NOMO-1 (cell line): ENCODE measurements at regions not wholly inside any gene's neighbourhood (a gene's known extent, or its start where the extent isn't known, plus 50 kb on each side); places are given as distances from the start of the nearest gene placed in this dataset.

Experiments
- DNase-seq, 2 experiments: peaks; one replicate each; lab custom pipeline; 2025; ENCODE audit not compliant: unreplicated experiment in 2 of 2; lab: John Stamatoyannopoulos, UW

DNA sequence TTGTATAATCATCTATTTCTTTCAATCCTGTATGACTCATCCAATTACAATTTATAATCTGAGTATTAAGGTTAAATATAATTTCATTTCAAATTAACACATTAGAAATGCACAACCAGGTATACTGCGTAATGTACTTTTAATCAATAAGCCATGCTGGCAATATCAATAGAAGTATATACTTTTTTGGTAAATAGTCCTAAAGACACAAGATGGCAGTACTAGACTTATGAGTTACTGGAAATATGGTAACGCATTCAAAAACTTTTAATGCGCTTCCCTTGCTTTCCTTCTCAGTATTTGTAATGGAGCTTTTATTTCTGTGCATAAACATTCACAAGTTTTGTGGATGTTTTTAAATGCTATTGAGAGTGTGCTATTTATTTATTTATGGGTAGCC lies 1162.0 kb upstream of the TMPRSS15 start:
- DNase-seq, result no peak

GRCh38 chr21:19566975-19567374 lies 1163.4 kb upstream of the TMPRSS15 start:
- no peak for DNase-seq

- DNase-seq, result no peak
Observed at GRCh38 chr21:19577381-19577780, 1173.8 kb upstream of the TMPRSS15 start.

DNA sequence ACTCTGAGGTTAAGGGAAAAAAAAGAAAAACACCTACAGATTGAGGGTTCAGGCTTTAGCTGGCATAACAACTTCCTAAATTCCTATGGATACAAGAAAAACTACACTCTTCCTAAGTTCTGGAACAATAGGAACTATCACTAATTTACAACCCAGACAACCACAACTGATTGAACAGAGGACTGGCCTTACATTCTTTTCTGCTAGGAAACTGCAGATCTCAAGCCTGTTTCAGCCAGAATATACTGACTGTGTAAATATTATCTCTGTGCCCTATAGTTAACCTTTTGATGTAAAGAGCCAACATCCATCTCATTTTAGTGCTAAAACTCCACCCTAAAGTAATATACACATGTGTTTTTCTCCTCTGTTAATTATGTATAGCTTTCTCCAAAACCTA lies 1186.5 kb upstream of the TMPRSS15 start:
- no peak for DNase-seq

GRCh38 chr21:19603011-19603593 lies 1199.5 kb upstream of the TMPRSS15 start:
- DNase-seq, result no peak

GRCh38 chr21:19608101-19608621 lies 1204.6 kb upstream of the TMPRSS15 start:
- DNase-seq, result no peak

GRCh38 chr21:19609611-19610010 lies 1206.0 kb upstream of the TMPRSS15 start:
- DNase-seq, result no peak

DNA sequence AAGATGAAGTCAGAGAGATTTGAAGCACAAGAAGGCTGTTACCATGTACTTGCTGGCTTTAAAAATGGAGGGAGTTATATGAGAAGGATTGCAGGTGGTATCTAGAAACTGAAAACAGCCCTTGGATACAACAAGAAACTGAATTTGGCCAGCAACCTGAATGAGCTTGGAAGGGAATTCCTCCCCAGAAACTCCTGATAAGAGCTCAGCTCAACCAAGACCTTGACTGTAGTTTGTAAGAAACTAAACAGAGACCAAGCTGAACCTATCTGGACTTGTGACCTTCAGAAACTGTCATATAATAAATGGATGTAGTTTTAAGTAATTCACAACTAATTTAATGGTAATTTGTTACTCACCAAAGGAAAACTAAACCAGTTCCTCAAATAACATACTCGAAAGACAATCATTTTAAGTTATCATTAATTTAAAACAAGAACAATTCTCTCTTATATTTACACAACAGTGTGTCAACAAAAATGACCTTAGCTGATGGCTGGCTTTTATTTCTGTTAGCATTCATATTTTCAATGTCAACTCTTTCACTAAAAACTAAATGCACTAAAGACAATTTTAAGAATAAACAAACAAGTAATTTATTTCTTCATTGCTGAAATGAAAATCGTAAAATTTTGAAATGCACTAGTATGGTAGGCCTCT lies 1218.4 kb upstream of the TMPRSS15 start:
- DNase-seq, result no peak

DNA sequence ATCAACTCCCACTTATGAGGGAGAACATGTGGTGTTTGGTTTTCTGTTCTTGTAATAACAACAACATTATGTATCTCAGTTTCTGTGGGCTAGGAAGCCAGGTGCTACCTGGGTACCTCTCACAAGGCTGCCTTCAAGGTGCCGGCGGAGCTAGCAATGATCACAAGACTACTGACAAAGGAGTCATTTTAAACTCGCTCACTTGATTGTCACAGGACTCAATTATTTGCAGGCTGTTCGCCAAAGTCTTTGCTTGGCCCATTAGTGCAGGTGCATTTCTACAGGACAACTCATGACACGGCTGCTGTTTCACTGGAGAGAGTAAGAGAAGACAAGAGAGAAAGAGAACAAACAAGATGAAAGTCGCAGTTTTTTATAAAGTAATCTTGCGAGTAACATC lies 1237.4 kb upstream of the TMPRSS15 start:
- DNase-seq, result no peak

- DNase-seq, result no peak
Observed at GRCh38 chr21:19648391-19648790, 1244.8 kb upstream of the TMPRSS15 start.

DNA sequence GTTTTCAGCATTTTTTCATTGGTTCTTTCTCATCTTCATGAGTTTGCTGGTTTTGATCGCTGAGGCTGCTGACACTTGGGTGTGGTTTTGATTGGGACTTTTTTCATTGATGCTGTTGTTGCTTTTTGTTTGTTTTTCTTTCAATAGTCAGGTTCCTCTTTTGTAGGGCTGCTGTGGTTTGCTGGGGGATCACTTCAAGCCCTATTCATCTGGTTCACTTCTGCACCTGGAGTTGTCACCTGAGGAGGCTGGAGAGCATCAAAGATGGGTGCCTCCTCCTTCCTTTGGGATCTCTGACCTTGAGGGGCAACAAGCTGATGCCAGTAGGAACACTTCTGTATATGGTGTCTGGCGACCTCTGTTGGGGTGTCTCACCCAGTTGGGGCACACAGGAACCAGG lies 1279.9 kb upstream of the TMPRSS15 start:
- no peak for DNase-seq

- DNase-seq, result no peak
Observed at GRCh38 chr21:19684328-19684727, 1280.7 kb upstream of the TMPRSS15 start.

DNA sequence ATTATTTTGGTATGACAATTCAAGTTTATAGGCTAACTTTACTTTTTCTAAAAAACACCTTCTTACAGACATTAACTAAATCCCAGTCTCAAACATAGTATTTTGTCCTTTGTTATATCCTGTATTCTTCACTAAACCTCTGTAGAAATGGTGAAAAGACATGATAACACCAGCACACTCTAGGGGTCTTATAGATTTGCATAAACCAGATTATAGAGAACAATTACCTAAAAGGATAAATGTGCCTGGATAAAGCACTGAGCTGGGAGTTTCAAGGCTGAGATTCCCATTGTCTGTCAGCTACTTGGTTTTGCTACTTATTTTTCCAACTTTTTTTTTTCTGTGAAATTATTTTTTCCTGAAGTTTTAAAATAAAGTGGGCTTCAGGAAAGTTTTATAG lies 1288.6 kb upstream of the TMPRSS15 start:
- no peak for DNase-seq

DNA sequence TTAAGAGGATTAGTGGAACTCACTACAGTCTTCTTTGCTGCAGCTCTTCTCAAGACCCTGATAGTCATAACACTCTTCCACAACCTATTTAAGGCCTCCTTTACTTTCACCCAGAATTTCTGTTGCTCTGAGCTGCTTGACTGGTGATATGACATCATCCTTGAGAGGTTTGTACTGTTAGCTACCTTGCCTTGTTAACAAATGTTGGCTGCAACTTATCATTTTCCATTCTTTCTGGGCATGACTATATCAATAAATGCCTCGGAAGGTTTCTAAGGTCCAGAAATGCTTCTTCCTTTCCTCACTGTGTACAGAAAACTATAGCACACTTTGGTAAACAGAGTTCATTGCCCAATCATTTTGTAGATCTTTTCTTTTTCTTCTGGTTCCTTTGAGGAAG lies 1292.2 kb upstream of the TMPRSS15 start:
- DNase-seq, result no peak

GRCh38 chr21:19700476-19700875 lies 1296.9 kb upstream of the TMPRSS15 start:
- DNase-seq, result no peak

GRCh38 chr21:19702726-19703125 lies 1295.5 kb upstream of the NCAM2 start:
- DNase-seq, result no peak

DNA sequence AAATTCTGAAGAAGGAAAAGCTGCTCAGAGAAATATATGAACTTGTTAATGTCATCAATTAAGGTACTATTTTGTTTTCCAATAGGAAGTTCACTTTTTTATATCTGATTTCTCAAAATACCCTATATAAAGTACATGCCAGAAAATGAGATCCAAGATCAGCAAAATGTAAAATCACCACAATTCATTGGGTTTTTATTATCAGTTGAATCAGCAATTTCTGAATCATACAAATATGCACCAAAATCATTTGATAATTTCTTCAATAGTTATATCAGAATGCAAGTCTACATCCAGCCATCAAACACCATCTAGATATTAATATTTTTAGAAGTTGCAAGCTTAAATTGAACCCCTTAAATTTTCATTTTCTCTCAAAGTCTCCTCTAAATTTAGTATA lies 1293.4 kb upstream of the NCAM2 start:
- DNase-seq, result no peak

DNA sequence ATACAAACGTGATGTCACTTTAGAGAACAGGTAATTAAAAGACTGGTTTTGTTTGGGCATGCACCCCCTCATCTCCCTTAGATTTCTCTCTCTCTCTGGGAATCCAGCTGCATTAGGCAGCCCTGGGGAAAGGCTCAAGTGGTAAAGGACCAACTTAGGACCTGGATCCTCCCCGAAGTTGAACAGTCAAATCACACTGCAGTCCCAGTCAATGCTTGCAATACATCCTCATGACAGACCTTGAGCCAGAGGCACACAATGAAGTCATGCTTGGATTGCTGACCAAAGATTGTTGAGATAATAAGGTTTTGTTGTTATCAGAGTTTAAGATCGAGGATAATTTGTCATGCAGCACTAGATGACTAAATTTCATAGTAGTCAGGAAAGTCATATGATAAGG lies 1285.8 kb upstream of the NCAM2 start:
- no peak for DNase-seq

- DNase-seq, result no peak
Observed at GRCh38 chr21:19713313-19713712, 1284.9 kb upstream of the NCAM2 start.

DNA sequence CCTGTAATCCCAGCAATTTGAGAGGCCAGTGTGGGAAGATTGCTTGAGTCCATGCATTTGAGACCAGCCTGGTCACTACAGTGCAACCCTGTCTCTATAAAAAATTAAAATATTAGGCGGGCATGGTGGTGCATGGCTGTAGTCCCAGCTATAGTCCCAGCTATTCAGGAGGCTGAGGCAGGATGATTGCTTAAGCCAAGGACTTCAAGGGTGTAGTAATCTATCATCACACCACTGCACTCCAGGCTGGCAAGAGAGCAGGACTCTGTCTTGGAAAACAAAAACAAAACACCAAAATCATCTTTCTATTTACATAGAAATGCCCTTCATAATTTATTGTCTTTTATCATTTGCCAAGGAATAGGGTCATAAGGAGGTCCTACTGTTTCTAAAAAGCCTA lies 1274.1 kb upstream of the NCAM2 start:
- no peak for DNase-seq

- DNase-seq, result no peak
Observed at GRCh38 chr21:19731251-19731650, 1267.0 kb upstream of the NCAM2 start.

DNA sequence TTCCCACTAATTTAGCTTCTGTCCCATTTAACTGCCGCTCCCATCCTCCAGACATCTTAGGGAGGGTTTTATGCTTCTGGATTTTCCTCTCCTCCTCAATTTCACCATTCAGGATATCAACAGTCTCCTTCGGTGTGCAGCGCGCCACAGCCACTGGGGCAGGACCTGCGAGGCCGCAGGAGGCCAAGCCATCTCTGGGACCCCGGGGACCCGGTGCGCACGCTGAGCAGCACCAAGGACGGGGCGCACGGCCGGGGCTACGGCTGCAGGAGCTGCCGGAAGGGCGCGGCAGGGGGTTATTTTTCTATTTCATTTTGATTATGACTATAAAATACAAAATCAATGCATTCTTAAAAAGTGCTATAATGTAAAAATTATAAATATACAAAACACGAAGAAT lies 1238.4 kb upstream of the NCAM2 start:
- DNase-seq, result no peak

GRCh38 chr21:19767546-19767945 lies 1230.7 kb upstream of the NCAM2 start:
- DNase-seq, result no peak
